GM12878 (cell line): ENCODE measurements at regions not wholly inside any gene's neighbourhood (a gene's known extent, or its start where the extent isn't known, plus 50 kb on each side); places are given as distances from the start of the nearest gene placed in this dataset.

Experiments
- CREM ChIP-seq: IDR thresholded peaks from 2 replicates; pipeline ENCODE4 v1.6.1; 2014; ENCODE audit warnings: antibody characterized with exemption, low read depth
- CTCF ChIP-seq, 3 experiments: IDR thresholded peaks in 2 of 3; conservative IDR thresholded peaks in 1 of 3; 2 replicates each; pipeline ENCODE4 v1.5.1; 2011; ENCODE audit warnings: low read depth in 3 of 3, low read length in 3 of 3, mild to moderate bottlenecking in 3 of 3, control low read depth in 2 of 3, moderate library complexity in 2 of 3, inconsistent platforms in 1 of 3, mixed read lengths in 1 of 3; ENCODE audit not compliant: control insufficient read depth in 2 of 3, insufficient read depth in 1 of 3; ENCODE audit errors: extremely low read depth in 1 of 3
- EP300 ChIP-seq, 2 experiments: fragments of 150-350 bp in 1 of 2; IDR thresholded peaks; 2 replicates each; pipeline ENCODE4 v1.6.1; 2011 to 2012; ENCODE audit warnings: low read depth in 2 of 2, low read length in 2 of 2, borderline replicate concordance in 1 of 2, improper control_type of control experiment in 1 of 2, inconsistent platforms in 1 of 2; ENCODE audit not compliant: control insufficient read depth in 1 of 2
- JUND ChIP-seq: IDR thresholded peaks from 2 replicates; pipeline ENCODE4 v1.6.1; 2012; ENCODE audit warnings: low read depth, mild to moderate bottlenecking, low read length, improper control_type of control experiment, moderate library complexity
- NRF1 ChIP-seq: conservative IDR thresholded peaks from 2 replicates; pipeline ENCODE4 v1.6.1; 2011; ENCODE audit warnings: mild to moderate bottlenecking, low read depth, low read length, improper control_type of control experiment
- POLR2A ChIP-seq: IDR thresholded peaks from 2 replicates; pipeline ENCODE4 v1.6.1; 2011; ENCODE audit warnings: low read depth, mild to moderate bottlenecking, low read length
- TAF1 ChIP-seq: IDR thresholded peaks from 2 replicates; pipeline ENCODE4 v1.6.1; 2011; ENCODE audit warnings: mild to moderate bottlenecking, low read depth, low read length, borderline replicate concordance
- USF2 ChIP-seq: IDR thresholded peaks from 2 replicates; pipeline ENCODE4 v1.6.1; 2011; ENCODE audit warnings: low read depth, low read length, improper control_type of control experiment, borderline replicate concordance
- YY1 ChIP-seq: IDR thresholded peaks from 2 replicates; pipeline ENCODE4 v1.6.1; 2011; ENCODE audit warnings: low read depth, mild to moderate bottlenecking, low read length

GRCh38 chr5:105054406-105054805, 1491.8 kb upstream of the NUDT12 start:
- TF ChIP-seq POLR2A, result no peak
- no peak for TF ChIP-seq CTCF (IDR thresholded peaks at IDR 0.05 in 2 of 3, conservative IDR thresholded peaks at IDR 0.05 in 1 of 3; ENCODE audit: control insufficient read depth in 2 of 3, extremely low read depth in 1 of 3, insufficient read depth in 1 of 3, low read depth in 3 of 3, low read length in 3 of 3)
- TF ChIP-seq EP300 (IDR thresholded peaks at IDR 0.05; ENCODE audit: borderline replicate concordance in 1 of 2, control insufficient read depth in 1 of 2, low read depth in 2 of 2, low read length in 2 of 2), result no peak
- no peak for TF ChIP-seq TAF1
- no peak for TF ChIP-seq NRF1
- no peak for TF ChIP-seq USF2
- TF ChIP-seq CREM, result no peak
- no peak for TF ChIP-seq JUND
- no peak for TF ChIP-seq YY1
